ENCODE measurements at regions not wholly inside any gene's neighbourhood (a gene's known extent, or its start where the extent isn't known, plus 50 kb on each side); places are given as distances from the start of the nearest gene placed in this dataset.

GRCh38 chr11:97136067-97136466 is 746.3 kb downstream of the JRKL start:
- TF ChIP-seq CTCF (IDR thresholded peaks at IDR 0.05), result no peak
- no peak for TF ChIP-seq POLR2A (IDR thresholded peaks at IDR 0.05)

All from sigmoid colon (tissue), 3 donors.